Activated CD4-positive, alpha-beta memory T cell treated with anti-CD3 and anti-CD28 coated beads for 36 hours (primary cell): ENCODE measurements at regions not wholly inside any gene's neighbourhood (a gene's known extent, or its start where the extent isn't known, plus 50 kb on each side); places are given as distances from the start of the nearest gene placed in this dataset.

ENCODE experiments used
- CTCF ChIA-PET: fragments of 350-600 bp; sonication (Branson Sonifier 250); formaldehyde crosslinking; loops from one replicate; lab custom pipeline; 2021; ENCODE audit warnings: antibody characterized with exemption, inconsistent platforms; lab: Charles Lee
- POLR2A ChIA-PET: fragments of 350-600 bp; sonication (Branson Sonifier 250); formaldehyde crosslinking; loops from one replicate; lab custom pipeline; 2021; ENCODE audit warnings: antibody characterized with exemption; lab: Charles Lee
- DNase-seq: peaks from one replicate; pipeline ENCODE4 v3.0.0-alpha.2; 2020
- H3K27ac Mint-ChIP-seq: one replicate; pipeline ENCODE4 v1.8.0; 2021; ENCODE audit warnings: mixed read lengths
- H3K27me3 Mint-ChIP-seq: one replicate; pipeline ENCODE4 v1.8.0; 2021; ENCODE audit warnings: mixed read lengths
- H3K36me3 Mint-ChIP-seq: one replicate; pipeline ENCODE4 v1.8.0; 2021; ENCODE audit warnings: mixed read lengths
- H3K4me1 Mint-ChIP-seq: one replicate; pipeline ENCODE4 v1.8.0; 2021; ENCODE audit warnings: low read depth, mixed read lengths
- H3K4me3 Mint-ChIP-seq: one replicate; pipeline ENCODE4 v1.8.0; 2021; ENCODE audit warnings: mild to moderate bottlenecking, mixed read lengths
- H3K9me3 Mint-ChIP-seq: one replicate; pipeline ENCODE4 v1.8.0; 2021; ENCODE audit warnings: mixed read lengths
- intact Hi-C: fragments of 100-400 bp; cut with micrococcal nuclease; formaldehyde crosslinking; loops from one replicate; pipeline ENCODE4 v1.15.1; 2023

DNA sequence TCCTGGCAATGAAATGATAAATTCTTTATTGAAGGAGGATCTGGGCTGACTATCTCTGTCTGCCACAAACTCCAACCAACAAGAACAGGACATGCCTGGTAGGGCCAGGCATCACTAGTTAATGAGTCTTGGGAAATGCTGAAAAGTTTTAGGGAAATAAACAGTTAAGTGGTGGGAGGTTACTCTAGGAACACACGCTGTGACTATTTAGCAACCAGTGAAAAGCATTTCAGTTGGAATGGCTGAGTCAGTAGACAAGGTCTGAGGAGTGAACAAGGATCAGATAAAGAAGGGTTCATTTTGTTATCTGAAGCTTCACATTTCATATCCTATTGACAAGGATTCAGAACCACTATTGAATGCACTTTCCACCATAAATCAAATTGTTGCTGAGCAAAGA lies 394.9 kb upstream of the BOD1L1 start:
- intact Hi-C loops, result no loop called here

DNA sequence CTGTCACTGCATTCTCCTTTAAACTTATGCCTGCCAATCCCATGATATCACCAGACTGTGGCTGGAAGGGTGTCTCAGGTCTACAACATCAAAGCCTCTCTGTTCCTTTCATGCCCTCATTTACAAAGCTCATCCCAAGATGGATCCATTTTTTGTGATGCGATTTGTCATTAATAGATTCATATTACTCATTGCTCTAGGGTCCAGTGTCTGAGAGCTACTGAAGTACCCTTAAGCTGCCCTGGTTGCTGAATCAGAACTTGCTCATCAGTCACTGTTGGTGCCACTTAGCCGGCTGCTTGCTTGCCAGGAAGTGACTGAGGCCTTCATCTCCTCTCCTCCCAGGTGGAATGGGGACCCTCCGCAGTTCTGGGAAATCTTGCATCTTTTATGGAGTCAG lies 395.5 kb upstream of the BOD1L1 start:
- no peak for DNase-seq

More for the DNA sequence above, 394.9 kb upstream of the BOD1L1 start:
- Mint-ChIP-seq H3K27ac (no peak overlapping the region), H3K4me1 (no peaks in the 10 kb centered on the region), H3K36me3 (no peaks in the 10 kb centered on the region), H3K4me3 (no peak overlapping the region), H3K9me3 (no peaks in the 10 kb centered on the region), H3K27me3 (no peaks in the 10 kb centered on the region)
- ChIA-PET CTCF (no interaction called here), POLR2A (no interaction called here)
- no peak for DNase-seq

DNA sequence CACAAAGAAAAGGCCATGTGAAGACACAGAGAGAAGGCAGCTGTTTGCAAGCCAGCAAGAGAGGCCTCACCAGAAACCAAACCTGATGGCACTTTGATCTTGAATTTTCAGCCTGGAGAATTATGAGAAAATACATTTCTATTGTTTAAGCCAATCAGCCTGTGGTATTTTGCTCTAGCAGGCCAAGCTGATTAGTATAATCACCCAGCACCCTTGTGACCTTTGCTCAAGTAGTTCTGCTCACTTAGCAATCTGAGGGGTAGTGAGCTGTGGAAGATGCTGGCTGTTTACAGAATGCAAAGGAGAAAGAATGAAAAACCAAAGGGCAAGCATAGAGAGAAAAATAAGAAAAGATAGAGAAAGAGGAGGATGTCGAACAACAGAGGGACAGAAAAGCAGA lies 396.4 kb upstream of the BOD1L1 start:
- ChIA-PET POLR2A (no interaction called here), CTCF (no interaction called here)
- Mint-ChIP-seq H3K4me1 (no peaks in the 10 kb centered on the region), H3K36me3 (no peaks in the 10 kb centered on the region), H3K27me3 (no peaks in the 10 kb centered on the region), H3K9me3 (no peaks in the 10 kb centered on the region), H3K27ac (no peak overlapping the region), H3K4me3 (no peak overlapping the region)
- no peak for DNase-seq
- intact Hi-C loops, result no loop called here

More for the DNA sequence above, 395.5 kb upstream of the BOD1L1 start:
- Mint-ChIP-seq H3K27me3 (no peaks in the 10 kb centered on the region), H3K4me3 (no peak overlapping the region), H3K36me3 (no peaks in the 10 kb centered on the region), H3K4me1 (no peaks in the 10 kb centered on the region), H3K9me3 (no peaks in the 10 kb centered on the region), H3K27ac (no peak overlapping the region)
- ChIA-PET POLR2A (no interaction called here), CTCF (no interaction called here)
- intact Hi-C loops, result no loop called here

DNA sequence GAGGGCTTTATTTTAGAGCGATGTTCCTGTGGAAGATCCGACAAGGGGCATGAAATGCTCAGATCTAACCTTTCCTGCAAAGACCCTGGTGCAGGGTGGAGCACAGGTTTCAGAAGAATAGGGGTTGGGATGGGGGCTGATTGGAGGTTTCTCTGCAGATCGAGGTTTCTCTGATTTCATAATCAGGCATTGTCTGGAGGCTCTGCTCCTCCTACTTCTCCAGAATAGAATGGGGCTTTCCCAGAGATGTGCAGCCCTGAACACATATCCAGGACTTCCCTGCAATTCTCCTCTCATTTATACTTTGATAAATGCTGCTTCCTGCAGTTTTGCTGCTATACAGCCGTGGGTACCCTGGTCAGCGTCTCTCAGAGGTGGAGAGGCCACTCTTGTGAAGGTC lies 397.6 kb upstream of the BOD1L1 start:
- Mint-ChIP-seq H3K27me3 (no peaks in the 10 kb centered on the region), H3K4me3 (no peak overlapping the region), H3K9me3 (no peaks in the 10 kb centered on the region), H3K4me1 (no peaks in the 10 kb centered on the region), H3K36me3 (no peaks in the 10 kb centered on the region), H3K27ac (no peak overlapping the region)
- CTCF ChIA-PET, result no interaction called here
- DNase-seq, result no peak
- POLR2A ChIA-PET, result no interaction called here
- intact Hi-C loops, result no loop called here

DNA sequence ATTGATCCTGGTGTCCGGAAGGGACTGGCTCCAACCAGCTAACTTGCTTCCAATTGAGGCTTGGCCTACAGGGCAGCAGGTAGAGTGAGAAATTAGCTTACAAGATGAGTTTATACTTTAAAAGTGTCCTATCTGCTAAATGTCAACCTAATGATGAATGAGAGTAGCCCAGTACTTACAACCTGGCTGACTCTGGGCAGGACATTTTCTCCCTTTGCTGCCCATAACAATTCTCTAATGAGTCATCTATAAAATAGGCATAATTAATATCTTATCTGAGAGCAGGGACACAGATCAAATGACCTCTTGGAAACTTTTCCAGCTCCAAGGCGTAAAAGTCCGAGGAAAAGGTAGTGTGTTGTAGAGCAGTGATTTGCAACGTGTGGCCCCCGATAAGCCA lies 398.4 kb upstream of the BOD1L1 start:
- Mint-ChIP-seq H3K27me3 (no peaks in the 10 kb centered on the region), H3K36me3 (no peaks in the 10 kb centered on the region), H3K4me3 (no peak overlapping the region), H3K27ac (no peak overlapping the region), H3K9me3 (no peaks in the 10 kb centered on the region), H3K4me1 (no peaks in the 10 kb centered on the region)
- CTCF ChIA-PET, result no interaction called here
- POLR2A ChIA-PET, result no interaction called here
- intact Hi-C loops, result no loop called here
- DNase-seq, result no peak

DNA sequence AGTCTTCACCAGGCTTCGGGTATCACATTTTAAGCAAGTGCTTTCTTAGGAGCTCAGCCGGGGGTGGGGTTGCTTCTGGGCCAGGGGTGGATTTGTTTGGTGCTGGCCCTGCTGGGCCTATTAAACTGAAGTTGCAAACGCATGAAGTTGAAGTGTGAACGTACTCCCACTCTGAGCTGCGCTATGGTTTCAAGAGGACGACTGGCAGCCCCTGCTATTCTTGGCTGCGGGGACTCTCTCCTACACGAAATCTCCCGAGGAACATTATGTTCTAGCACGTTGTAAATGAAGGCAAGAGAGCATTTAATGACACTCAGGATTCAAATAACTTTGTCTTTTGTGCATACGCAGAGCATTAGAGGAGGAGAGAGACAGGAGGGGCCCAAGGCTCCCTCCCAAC lies 401.3 kb upstream of the BOD1L1 start:
- CTCF ChIA-PET, result no interaction called here
- H3K36me3 Mint-ChIP-seq, result no peaks in the 10 kb centered on the region
- no peak overlapping the region for H3K27ac Mint-ChIP-seq
- H3K9me3 Mint-ChIP-seq, result no peaks in the 10 kb centered on the region
- H3K4me3 Mint-ChIP-seq, result no peak overlapping the region
- intact Hi-C loops, result no loop called here
- no peaks in the 10 kb centered on the region for H3K4me1 Mint-ChIP-seq
- POLR2A ChIA-PET, result no interaction called here
- DNase-seq, result no peak
- no peaks in the 10 kb centered on the region for H3K27me3 Mint-ChIP-seq

DNA sequence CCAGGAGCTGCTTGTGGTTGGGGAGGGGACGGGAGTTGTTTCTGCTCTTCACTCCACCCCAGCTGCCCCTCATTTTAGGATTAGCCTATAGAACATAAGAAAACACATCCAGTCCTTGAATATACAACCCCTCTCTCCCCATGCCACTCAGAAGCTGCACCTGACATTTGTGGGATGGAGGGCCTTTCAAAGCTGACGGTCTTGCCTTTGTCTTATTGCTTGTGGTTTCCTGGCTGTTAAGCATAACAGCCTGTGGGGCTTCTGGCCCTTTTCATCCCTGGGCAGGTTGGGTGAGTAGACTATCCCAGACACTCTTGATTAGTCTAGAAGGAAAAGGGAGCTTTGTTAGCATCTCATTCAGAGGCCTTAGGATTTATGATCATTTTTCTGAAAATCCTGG lies 407.6 kb upstream of the BOD1L1 start:
- Mint-ChIP-seq H3K4me1 (no peaks in the 10 kb centered on the region), H3K27me3 (no peaks in the 10 kb centered on the region), H3K4me3 (no peak overlapping the region), H3K27ac (no peak overlapping the region), H3K9me3 (no peaks in the 10 kb centered on the region), H3K36me3 (no peaks in the 10 kb centered on the region)
- intact Hi-C loops, result no loop called here
- DNase-seq, result no peak
- ChIA-PET CTCF (no interaction called here), POLR2A (no interaction called here)

DNA sequence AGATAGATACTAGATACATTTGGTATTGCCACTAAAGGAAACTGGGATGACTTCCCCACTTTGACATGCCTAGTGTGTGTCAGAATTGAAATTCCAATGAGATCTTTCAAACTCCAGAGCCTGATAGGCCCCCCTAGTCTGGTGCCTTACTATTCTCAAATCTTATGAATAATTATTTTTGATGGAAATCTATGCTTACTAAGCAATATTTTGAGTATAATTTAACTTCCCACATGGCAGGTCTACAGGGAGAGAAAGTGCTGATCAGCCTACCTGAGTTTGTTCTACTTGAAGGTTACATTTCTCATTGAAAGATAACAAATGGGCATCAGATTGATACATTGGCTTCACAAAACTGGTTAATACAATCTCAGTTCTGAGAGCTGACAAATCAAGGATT lies 415.7 kb upstream of the BOD1L1 start:
- CTCF ChIA-PET, result no interaction called here
- H3K9me3 Mint-ChIP-seq, result no peaks in the 10 kb centered on the region
- no peak overlapping the region for H3K4me3 Mint-ChIP-seq
- intact Hi-C loops, result no loop called here
- POLR2A ChIA-PET, result no interaction called here
- no peaks in the 10 kb centered on the region for H3K36me3 Mint-ChIP-seq
- no peaks in the 10 kb centered on the region for H3K4me1 Mint-ChIP-seq
- no peak overlapping the region for H3K27ac Mint-ChIP-seq
- H3K27me3 Mint-ChIP-seq, result no peaks in the 10 kb centered on the region
- DNase-seq, result no peak

DNA sequence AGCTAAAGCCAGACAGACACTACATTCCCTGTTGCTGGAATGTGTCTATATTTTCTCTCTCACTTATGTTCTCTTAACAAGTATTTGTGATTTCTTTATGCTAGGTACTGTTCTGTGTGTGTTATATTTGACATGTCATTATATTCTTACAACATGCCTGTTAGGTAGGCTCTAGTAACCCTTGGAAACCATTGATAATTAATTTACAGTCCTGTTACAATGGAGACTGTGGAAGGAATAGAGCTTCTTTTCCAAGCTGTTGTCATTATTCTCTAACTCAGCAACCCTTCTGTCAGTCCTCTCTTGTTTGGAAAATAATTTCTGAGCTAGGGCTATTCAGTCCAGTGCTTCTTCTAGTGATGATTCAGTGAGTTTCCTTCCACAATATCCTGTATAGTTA lies 419.1 kb upstream of the BOD1L1 start:
- H3K4me1 Mint-ChIP-seq, result no peaks in the 10 kb centered on the region
- H3K4me3 Mint-ChIP-seq, result no peak overlapping the region
- ChIA-PET CTCF (no interaction called here), POLR2A (no interaction called here)
- H3K9me3 Mint-ChIP-seq, result no peaks in the 10 kb centered on the region
- no peaks in the 10 kb centered on the region for H3K27me3 Mint-ChIP-seq
- no peaks in the 10 kb centered on the region for H3K36me3 Mint-ChIP-seq
- no peak for DNase-seq
- no peak overlapping the region for H3K27ac Mint-ChIP-seq
- intact Hi-C loops, result no loop called here

DNA sequence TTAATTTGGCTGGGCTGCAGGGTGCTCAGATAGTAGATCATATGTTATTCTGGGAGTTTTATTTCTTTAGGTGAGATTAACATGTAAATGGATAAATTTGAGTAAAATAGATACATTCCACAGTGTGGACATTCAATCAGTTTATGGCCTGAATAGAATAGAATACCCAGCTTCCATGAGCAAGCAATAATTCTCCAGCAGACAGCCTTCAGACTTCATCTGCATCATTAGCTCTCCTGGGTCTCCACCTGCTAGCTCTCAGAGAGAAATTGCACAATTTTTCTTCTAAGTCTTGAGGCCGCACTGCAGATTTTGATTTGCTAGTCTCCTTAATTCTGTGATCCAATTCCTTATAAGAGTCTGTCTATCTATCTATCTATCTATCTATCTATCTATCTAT lies 420.3 kb upstream of the BOD1L1 start:
- Mint-ChIP-seq H3K4me1 (no peaks in the 10 kb centered on the region), H3K9me3 (no peaks in the 10 kb centered on the region), H3K36me3 (no peaks in the 10 kb centered on the region), H3K27ac (no peak overlapping the region), H3K27me3 (no peaks in the 10 kb centered on the region), H3K4me3 (no peak overlapping the region)
- intact Hi-C loops, result no loop called here
- CTCF ChIA-PET, result no interaction called here
- DNase-seq, result no peak
- POLR2A ChIA-PET, result no interaction called here

DNA sequence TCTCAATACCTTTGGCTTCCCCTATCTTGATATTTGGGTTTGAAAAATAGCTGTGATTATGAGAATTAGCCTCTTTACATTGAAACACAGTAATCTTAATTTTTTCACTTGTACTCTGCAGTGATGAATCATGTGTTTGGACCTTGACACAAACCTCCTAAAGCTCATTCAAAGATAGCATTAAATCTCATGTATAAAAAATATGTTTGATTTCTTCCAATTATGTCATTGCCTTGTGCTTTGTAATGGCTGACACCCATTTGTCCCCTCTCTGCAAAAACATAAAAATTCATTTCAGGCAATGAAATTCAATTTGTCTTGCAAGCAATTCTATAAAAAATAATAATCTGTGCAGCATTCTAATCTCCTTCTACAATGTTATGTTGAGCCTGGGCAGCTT lies 422.4 kb upstream of the BOD1L1 start:
- ChIA-PET CTCF (no interaction called here), POLR2A (no interaction called here)
- Mint-ChIP-seq H3K4me1 (no peaks in the 10 kb centered on the region), H3K27ac (no peak overlapping the region), H3K27me3 (no peaks in the 10 kb centered on the region), H3K4me3 (no peak overlapping the region), H3K9me3 (no peaks in the 10 kb centered on the region), H3K36me3 (no peaks in the 10 kb centered on the region)
- intact Hi-C loops, result no loop called here
- DNase-seq, result no peak

DNA sequence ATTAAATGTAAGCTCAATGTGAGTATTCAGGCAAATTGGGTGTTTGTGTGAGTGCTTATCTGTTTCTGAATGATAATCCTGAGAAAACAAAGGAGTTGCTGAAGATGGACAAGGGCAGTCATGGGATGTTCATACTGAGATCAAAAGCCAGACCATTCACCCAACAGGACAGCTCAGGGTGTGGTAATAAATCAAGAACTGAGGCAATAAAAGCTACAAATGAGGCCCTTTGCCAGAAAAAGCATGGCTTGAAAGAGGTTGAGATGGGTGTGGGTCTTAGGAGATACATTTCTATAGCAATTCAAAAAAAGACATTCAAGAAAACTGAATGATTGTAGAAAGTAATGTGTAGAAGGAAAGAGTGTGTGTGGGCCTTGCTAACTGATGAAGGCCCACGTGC lies 425.8 kb upstream of the BOD1L1 start:
- H3K4me3 Mint-ChIP-seq, result no peak overlapping the region
- CTCF ChIA-PET, result no interaction called here

DNA sequence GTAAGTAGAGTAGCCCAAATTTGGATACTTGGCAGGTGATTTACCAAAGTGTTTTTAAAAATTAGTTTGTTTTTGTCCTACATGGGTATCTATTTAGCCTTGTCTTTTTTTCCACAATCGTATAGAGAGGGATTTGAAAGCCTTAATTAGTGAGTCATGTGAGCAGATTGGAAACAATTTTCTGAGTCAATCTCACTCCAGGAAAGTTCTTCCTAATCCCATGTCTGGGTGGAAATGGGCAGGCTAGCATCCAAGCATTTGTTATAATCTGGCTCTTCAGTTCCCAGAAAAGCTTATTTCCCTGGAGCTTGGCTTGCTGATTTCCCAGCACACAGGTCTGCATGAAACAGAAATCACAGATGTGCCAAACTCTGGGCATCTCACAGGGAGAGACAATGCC lies 426.9 kb upstream of the BOD1L1 start:
- no peaks in the 10 kb centered on the region for H3K9me3 Mint-ChIP-seq
- CTCF ChIA-PET, result no interaction called here
- H3K4me1 Mint-ChIP-seq, result no peaks in the 10 kb centered on the region
- intact Hi-C loops, result no loop called here
- H3K36me3 Mint-ChIP-seq, result no peaks in the 10 kb centered on the region
- no peak overlapping the region for H3K4me3 Mint-ChIP-seq
- POLR2A ChIA-PET, result no interaction called here
- DNase-seq, result no peak
- no peak overlapping the region for H3K27ac Mint-ChIP-seq
- H3K27me3 Mint-ChIP-seq, result no peaks in the 10 kb centered on the region

More for the DNA sequence above, 425.8 kb upstream of the BOD1L1 start:
- Mint-ChIP-seq H3K4me1 (no peaks in the 10 kb centered on the region), H3K36me3 (no peaks in the 10 kb centered on the region), H3K27me3 (no peaks in the 10 kb centered on the region), H3K9me3 (no peaks in the 10 kb centered on the region), H3K27ac (no peak overlapping the region)
- POLR2A ChIA-PET, result no interaction called here
- intact Hi-C loops, result no loop called here
- DNase-seq, result no peak

DNA sequence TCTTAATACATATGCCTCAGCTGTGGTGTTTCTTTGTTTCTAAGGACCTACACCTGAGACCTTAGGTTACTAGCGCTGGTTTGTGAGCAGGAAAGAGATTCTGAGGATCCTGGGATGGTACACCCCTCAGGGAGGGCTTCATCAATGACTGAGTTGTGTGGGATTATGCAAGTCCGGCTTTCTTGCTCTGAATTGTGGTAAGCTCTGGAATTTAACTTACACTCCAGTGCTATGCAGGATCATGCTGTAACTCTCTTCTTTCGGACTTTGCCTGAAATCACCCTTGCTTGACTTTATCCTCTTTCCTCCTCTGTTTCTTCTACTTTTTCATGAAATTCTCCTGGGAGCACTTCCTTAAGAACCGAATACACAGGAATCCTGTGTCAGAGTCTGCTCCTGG lies 431.5 kb upstream of the BOD1L1 start:
- CTCF ChIA-PET, result no interaction called here
- Mint-ChIP-seq H3K36me3 (no peaks in the 10 kb centered on the region), H3K4me3 (no peak overlapping the region), H3K27ac (no peak overlapping the region), H3K27me3 (no peaks in the 10 kb centered on the region), H3K9me3 (no peaks in the 10 kb centered on the region), H3K4me1 (no peaks in the 10 kb centered on the region)
- intact Hi-C loops, result no loop called here
- no peak for DNase-seq
- POLR2A ChIA-PET, result no interaction called here
